ENCODE measurements at regions not wholly inside any gene's neighbourhood (a gene's known extent, or its start where the extent isn't known, plus 50 kb on each side); places are given as distances from the start of the nearest gene placed in this dataset.
"Not testable (repeated sequence)": the region's sequence is repeated elsewhere in the genome, so short reads cannot be mapped to it uniquely, and the experiment has no call there.

DNA sequence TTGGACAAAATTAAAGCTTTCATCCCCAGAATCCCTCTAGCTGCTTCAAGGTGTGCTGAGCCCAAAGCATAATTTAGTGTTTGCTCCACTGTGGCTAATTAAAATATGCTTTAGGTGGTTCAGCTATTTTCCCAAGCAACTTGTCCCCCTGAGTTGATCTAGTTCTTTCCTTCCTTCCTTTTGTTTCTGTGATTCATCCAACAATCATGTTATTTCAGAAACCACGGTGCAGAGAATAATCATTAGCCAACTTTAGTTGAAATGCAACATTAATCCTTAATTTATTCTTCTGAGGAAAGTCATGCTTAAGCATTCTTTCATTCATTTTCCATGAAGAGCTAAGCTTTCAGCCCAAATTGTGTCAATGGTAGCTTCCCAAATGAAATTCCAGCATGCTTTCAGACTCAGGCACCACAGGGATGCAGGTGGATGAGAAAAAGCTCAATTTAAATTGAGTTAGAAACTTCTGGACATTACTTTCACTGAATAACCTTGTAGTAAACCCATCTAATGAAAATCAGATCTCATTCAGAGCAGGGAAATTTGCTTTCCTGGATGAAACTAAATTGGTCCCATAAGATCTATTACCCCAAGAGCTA, 209.0 kb upstream of the NT5E start:
- intact Hi-C loops (cut with DNase I), result no loop called here
- DNase-seq, result no peak

DNA sequence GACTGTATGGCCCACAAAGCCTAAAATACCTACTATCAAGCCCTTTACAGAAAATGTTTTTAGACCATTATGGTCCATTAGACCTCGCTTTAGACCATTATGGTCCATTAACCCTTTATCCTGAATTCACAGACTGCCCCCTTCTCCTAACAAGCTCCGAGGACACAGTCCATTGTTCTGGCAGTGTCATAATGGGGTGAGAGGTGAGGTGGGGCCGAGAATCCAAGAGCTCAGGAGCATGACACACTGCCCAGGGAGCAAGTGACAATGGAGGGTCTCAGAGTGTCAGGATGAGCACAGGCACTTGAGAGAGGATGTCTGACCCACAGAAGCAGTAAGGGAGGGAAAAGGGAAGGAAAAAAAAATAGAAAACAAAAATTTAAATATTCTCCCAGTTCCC, 212.4 kb upstream of the NT5E start:
- intact Hi-C loops (cut with DNase I), result no loop called here
- no peak for DNase-seq

DNA sequence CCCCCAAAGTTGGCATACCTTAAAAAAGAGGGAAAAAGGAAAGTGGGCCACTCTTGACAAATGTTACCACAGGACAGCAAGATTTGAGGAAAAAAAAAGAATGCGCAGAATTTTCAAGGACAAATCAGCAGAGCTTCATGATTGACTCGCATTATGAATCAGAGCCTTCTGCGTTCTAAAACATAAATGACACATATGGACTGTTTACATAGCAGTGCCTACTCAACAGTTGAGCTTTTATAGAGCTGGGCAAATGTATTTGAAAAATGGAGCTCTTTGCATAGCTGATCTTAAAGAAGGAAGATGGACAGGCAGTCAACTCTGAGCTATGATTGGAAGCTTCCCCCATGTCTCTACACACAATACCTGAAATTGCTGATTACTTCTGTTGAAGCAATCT, 213.2 kb upstream of the NT5E start:
- DNase-seq, result no peak
- intact Hi-C loops (cut with DNase I), result no loop called here

DNA sequence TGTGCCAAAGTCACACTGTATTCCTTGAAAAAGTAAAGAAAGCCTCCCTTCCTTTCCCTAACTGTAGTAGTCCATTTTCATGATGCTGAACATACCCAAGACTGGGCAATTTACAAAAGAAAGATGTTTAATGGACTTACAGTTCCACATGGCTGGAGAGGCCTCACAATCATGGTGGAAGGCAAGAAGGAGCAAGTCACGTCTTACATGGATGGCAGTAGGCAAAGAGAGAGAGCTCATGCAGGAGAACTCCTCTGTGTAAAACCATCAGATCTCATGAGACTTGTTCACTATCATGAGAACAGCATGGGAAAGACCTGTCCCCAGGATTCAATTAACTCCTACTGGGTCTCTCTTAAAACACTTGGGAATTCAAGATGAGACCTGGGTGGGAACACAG, 222.5 kb upstream of the NT5E start:
- intact Hi-C loops (cut with DNase I), result not testable (repeated sequence)

DNA sequence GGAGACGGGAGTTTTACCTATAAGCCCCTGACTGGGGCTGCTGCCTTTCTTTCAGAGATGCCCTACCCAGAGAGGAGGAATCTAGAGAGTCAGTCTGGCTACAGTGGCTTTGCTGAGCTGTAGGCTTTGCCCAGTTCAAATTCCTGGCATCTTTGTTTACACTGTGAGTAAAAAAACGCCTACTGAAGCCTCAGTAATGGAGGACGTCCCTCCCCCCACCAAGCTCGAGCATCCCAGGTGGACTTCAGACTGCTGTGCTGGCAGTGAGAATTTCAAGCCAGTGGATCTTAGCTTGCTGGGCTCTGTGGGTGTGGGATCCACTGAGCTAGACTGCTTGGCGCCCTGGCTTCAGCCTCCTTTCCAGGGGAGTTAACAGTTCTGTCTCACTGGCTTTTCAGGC, 237.1 kb upstream of the NT5E start:
- intact Hi-C loops (cut with DNase I); DNase-seq: not testable (repeated sequence)

More for the DNA sequence above, 222.5 kb upstream of the NT5E start:
- DNase-seq, result not testable (repeated sequence)

DNA sequence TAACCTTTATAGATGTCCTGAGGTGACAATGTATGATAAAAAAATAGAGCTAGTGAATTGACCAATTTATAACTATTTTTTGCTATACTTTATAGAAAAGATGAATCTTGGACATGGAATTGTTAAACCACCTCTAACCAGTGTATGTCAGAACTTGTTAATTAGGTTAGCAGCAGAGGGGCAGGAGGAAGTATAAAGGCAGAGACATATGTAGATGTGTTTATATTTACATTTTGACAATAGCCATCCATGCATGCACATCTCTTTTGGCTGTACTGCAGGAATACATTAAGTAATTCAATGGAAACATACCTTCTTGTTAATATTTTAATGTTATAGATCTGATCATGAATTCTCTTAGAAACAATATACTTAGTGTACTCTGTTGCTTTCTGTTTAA, 254.6 kb upstream of the NT5E start:
- no peak for DNase-seq
- intact Hi-C loops (cut with DNase I), result no loop called here

DNA sequence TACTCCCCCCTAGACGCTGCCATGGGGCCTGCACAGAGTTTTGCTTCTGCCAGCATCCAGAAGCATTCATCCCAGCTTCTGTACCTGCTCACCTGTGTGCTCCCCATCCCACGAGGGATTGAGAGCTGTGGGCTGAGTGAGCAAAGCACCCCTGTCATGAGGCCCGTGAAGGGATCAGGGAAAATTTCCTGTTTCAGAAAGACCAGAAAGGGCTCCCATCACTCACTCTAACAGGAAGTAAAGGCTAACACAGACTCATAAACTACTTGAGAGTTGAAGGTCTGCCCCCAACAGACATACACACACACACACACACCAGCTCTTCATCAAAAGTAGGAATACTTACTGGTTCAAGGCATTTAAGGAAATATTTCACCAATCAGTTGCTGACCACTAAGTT, 256.5 kb upstream of the NT5E start:
- intact Hi-C loops (cut with DNase I), result no loop called here
- no peak for DNase-seq

DNA sequence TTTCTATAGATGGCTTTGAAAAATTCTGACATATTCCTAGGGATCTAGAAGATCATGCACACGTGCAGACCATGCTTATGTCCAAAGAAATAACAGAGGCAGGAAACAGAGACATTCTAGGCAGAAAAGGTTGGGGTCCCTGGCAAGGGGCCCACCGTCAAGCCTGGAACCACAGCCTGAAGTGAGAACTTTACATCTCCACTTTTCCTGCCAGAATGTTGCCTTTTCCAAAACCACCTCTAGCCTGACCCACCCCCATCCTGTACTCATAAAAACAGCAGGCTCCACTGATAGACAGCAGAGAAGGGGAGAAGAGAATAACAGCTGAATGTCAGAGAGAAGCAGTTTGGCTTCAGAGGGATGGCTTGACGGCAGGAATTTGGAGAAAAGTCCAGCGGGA, 257.3 kb upstream of the NT5E start:
- DNase-seq, result no peak
- intact Hi-C loops (cut with DNase I), result no loop called here

DNA sequence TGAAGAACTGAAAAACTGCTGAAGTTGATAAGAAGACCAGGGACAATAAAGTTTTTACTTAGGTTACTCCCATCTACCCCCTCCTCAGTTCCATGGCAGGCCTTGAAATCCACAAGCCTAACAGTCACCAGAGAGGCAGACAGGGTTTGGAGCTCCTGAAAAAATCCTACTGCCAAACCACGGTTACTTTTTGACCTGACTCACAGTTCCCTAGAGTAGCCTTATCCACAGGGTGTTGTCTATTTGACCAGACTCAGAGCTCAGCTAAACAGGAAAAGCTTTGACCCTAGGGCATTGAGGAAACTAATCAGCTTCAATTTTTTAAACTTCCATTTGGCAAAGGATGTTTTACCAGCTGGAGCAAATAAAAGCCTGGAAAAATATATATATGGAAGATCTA, 257.7 kb upstream of the NT5E start:
- intact Hi-C loops (cut with DNase I), result no loop called here
- DNase-seq, result no peak

DNA sequence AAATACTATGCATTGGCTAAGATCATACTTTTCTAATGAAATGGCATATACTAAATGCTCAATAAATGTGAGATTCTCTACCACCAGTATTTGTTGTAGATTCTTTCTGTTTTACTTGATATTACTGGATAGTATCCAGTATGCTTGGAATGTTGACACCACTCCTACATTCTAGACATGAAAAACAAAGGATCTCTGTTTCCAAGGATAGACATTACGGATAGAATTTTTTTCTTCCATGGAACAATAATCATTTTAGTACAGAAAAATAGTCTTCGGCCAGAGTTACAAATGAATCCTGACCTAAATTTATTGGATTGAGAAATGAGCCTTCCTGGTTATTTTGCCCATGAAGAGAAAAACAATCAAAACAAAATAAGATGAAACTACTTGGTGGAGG, 258.2 kb upstream of the NT5E start:
- DNase-seq, result no peak
- intact Hi-C loops (cut with DNase I), result no loop called here

DNA sequence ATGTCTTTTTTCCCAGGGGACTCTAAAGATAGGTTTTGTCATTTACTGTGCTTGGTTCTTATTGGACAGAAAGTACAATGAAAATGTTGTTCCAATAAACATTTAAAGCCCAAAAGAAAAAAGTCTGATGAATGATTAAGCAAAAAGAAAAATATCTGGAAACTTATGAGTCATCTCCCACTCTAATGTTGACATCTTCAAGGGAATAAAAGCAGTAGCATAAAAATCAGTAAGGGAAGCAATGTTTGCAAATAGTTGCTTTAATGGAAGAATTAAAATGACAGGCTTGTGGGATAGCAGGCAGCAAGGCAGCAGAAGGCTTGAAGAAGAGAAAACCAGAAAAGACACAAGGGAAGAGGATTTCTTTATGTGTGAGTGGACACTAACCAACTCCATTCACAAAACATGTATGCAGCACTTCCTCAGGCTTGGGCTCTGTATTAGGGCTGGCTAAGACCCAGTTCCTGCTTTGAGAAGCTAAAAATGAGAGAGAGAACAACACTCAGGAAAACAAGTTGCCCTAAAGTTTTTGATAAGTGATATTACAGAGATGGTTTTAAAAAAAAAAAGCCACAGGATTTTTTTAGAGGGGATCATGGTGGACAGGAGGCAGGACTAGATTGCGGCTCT, 263.2 kb upstream of the NT5E start:
- DNase-seq, result no peak
- intact Hi-C loops (cut with DNase I), result no loop called here

DNA sequence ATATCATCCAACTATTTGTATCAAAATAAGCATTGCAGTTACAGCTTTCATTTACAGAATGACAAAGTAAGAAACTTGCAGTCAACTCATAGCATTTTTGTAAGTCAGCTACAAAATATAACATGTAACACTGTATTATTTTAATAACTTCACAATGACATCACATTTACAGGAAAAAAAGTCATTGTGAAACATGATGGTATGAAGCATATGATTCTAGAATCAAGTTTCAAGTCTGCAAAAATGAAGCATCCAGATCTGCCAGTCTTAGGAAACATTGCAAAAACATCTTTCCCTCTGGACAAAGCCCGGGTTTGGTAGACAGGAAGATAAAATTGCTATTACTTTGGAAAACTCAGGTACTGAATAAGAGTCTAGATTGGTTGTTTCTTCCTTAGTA, 263.9 kb upstream of the NT5E start:
- intact Hi-C loops (cut with DNase I), result no loop called here
- DNase-seq, result no peak

DNA sequence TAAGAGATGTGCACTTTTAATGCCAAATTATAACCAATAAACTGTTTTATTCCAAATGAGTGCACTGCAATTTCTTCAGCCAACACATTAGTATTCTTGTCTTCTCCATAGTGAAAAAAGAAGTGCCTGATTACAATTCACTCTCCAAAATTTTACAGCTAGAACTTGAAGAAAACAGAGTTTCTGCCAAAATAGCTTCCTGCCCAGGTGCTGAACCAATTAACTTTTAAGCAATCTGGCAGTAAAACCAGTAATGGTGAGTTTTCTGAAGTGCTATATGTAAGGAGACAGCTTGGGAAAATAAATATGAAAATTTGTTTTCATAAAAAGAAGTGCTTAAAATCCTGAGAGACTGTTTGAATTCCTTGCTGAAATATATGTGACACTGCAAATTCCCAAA, 266.0 kb upstream of the NT5E start:
- intact Hi-C loops (cut with DNase I), result no loop called here
- no peak for DNase-seq

DNA sequence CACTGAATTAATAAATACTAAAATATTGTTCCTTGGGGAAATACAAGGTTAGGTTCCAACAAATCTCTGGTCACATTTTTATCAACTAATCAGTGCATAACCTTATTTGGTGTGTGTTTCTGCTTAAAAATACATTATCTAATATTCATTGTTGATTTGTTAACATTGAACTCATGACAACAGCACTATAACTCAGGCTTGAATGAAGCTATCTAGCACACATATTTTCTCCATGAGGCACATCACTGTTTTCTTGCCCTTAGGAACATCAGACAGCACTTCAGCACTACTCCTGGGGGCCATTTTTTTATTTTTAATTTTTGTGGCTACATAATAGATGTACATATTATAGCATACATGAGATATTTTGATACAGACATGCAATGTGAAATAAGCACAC, 277.2 kb upstream of the NT5E start:
- no peak for DNase-seq
- intact Hi-C loops (cut with DNase I), result no loop called here

DNA sequence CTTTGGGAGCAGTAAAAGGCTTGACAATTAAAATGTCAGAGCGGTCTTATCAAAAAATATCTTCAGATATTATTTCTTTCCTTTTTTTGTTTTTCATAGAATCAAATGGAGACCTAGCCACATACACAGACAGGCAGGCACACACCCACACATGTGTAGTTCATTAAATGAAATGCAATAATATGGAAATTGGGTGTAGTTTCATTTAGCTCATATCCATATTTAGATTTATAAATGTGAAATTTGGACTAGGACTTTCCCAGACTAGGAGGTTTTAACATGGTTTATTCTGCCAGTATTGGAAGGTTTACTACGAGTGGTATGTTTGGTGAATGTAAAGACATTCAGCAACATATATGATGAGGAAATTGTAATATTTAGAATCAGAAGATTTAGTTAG, 277.7 kb upstream of the NT5E start:
- DNase-seq, result no peak
- intact Hi-C loops (cut with DNase I), result no loop called here

DNA sequence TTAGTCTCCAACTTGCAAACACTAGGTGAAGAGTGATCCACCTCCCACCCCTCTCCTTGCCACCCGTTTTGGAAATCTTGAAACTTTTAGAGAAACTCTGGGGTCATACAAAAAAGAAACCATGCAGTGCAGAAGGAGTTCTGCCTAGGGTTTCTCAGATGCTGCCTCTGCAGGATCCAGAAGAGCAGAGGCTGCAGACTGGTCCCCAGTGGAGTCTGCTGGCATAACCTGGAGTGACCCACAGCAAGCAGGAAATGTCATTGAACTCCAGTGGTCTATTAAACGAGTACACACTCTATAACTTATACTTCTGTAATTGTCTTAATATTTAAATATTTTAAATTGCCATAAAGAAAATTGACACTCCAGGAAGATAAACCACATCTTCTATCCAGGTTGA, 280.7 kb upstream of the NT5E start:
- intact Hi-C loops (cut with DNase I), result no loop called here
- DNase-seq, result no peak

DNA sequence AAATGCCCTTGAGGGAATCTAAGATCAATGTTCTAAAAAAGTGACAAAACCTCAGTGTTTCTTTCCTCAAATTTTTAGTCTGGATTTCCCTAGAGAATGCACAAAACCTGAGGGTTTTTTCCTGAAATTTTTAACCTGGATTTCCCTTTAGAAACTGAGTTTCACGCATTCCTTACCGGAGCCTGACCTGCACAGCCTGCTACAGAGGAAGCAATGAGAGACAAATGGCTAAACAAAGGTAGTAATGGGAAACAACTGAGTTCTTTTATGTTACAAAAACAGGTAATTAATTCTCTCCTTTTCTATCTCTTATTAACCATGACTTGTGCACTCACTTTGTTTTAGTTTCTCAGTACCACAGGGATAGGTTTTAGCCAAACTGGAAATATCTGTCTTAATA, 281.7 kb upstream of the NT5E start:
- intact Hi-C loops (cut with DNase I), result no loop called here
- no peak for DNase-seq

DNA sequence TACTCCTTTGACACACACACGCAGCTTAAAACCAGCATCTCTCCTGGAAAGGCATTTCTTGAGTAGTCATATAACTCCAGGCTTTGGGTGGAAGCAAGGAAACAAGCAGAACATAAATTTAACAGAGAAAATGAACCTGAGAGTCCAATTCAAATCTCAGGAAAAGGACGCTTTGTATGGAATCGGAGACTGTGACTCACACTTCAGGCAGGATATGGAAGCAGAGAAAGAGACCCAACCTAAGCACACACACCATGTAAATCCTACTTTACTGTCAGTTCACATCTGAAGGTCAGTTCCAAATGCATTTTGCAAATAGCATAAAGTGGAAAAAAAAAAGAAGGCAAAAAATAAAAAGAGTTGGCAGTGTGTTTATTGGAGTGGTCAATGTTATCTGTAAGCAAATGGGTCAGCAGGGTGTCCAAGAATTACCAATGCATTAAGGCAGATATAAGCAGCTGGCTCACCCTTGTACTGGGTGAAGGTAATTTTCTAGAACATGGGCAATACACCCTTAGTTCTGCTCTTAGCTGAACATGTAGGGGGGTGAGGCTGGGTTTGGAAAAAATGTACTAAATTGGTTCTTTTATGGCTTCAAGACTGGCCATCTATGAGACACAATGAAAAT, 283.7 kb upstream of the NT5E start:
- intact Hi-C loops (cut with DNase I), result no loop called here
- no peak for DNase-seq

DNA sequence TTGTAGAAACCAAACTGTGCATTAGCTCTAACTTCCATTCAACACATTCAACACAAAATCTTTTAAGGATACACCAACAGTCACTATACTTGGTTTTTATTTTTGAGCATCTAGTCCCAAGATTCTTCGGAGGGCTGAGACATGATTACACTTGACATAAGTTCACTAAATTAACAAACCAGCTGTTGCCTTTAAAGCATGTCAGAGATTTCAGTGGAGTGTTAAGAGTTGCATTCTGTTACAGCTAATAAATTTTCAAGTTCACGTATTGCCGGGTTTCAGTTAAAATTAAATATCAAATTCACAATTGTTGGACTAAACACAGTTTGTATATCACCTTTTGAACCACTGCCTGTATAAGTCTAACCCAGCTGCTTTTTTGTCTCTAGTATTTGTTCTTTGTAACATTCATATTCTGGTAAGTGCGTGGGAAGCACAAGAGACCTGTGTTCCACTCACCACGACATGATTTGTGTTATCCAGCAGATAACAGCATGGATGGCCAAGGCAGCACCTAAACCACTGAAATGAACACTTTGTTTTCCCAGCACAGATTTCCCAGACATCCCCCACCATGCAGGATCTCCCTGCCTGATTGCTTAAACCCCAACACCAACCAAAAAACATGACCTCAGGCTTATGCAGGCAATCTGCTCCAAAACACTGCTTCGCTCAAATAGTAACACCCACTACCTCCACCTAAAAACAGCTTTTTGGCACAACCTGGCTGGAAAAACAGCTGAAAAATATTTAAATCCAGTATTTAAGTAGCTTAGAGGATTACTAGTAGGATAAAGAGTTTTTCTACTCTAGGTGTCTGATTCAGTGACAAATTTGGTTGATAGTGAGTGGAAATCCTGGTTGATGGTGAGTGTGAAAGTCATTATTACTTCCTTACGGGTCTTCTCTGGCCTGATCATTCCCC, 286.5 kb upstream of the NT5E start:
- DNase-seq, result no peak
- intact Hi-C loops (cut with DNase I), result no loop called here

DNA sequence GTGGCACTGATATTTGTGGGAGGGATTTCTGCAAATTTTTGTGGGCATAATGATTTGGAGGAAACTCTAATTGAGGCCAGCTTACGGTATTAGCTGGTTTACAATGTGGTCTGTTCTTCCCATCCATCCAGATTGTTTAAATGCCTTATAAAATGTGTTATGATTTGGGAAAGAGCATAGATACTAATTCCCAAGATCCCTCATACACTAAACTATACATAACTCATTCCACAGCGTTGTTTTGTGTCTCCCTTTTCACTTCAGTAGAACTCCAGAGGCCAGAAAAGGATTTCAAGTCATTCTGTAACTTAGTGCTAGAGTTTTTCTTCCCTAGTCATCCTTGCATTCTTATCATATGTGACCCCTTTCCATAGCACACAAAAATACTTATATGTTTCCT, 292.6 kb upstream of the NT5E start:
- DNase-seq, result no peak
- intact Hi-C loops (cut with DNase I), result no loop called here

DNA sequence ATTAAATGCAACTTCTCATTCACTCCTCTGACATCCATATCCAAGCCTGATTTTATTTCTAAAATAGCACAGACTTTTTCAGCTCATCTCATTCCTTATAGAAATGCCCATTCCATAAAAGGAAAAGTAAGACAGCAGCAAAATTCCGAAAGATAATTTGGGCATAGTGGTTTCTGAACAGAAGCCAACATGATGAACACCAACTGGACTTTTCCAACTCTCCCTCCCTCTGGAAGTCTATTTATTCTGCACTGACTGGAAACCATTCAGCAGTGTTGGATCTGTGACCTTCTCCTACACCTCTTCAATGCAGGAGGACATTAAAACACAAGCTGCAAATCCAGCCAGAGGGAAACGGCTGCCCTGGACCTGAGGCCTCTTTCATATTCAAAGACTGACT, 306.2 kb upstream of the NT5E start:
- no peak for DNase-seq

More for the DNA sequence above, 306.2 kb upstream of the NT5E start:
- intact Hi-C loops (cut with DNase I), result no loop called here
